HEK293 (cell line): ENCODE measurements at regions not wholly inside any gene's neighbourhood (a gene's known extent, or its start where the extent isn't known, plus 50 kb on each side); places are given as distances from the start of the nearest gene placed in this dataset.
A peak's percentile ranks its signal among the peaks of the same experiment; 100 is the strongest.

ENCODE experiments used
- CTCF ChIA-PET: fragments of 350-600 bp; formaldehyde crosslinking; extraction: SDS; loops from one replicate; lab custom pipeline; 2021; ENCODE audit warnings: antibody characterized with exemption; lab: Yijun Ruan, JAX
- POLR2A ChIA-PET: fragments of 300-600 bp; formaldehyde crosslinking; extraction: SDS; loops from one replicate; lab custom pipeline; 2020; ENCODE audit warnings: antibody characterized with exemption, inconsistent platforms; lab: Yijun Ruan, JAX
- H3K27ac ChIP-seq: fragments of 200-500 bp; sonication (Bioruptor generic); 2 replicates; pipeline ENCODE4 v1.5.1; 2014; ENCODE audit warnings: low read depth, low read length, control low read depth, inconsistent platforms; ENCODE audit errors: extremely low read depth
- H3K36me3 ChIP-seq, 2 experiments: fragments of 200-500 bp in 1 of 2; sonication (Bioruptor generic) in 1 of 2; 1 replicate in 1 of 2; 2 replicates in 1 of 2; pipeline ENCODE4 v1.5.1; 2014 to 2017; ENCODE audit warnings: inconsistent platforms in 2 of 2, low read length in 2 of 2; ENCODE audit not compliant: control insufficient read depth in 2 of 2, insufficient read depth in 1 of 2
- H3K4me1 ChIP-seq: fragments of 200-500 bp; sonication (Bioruptor generic); 2 replicates; pipeline ENCODE4 v1.5.1; 2014; ENCODE audit warnings: mild to moderate bottlenecking, low read length, inconsistent platforms; ENCODE audit not compliant: control insufficient read depth, insufficient read depth
- H3K4me3 ChIP-seq: 2 replicates; pipeline ENCODE4 v1.5.1; 2011; ENCODE audit warnings: low read depth, mild to moderate bottlenecking, control low read depth, low read length, moderate library complexity
- H3K9me3 ChIP-seq: fragments of 200-500 bp; sonication (Bioruptor generic); 2 replicates; pipeline ENCODE4 v1.5.1; 2014; ENCODE audit warnings: low read depth, low read length, inconsistent platforms; ENCODE audit not compliant: control insufficient read depth, insufficient read depth
- FEZF1 ChIP-seq: fragments of 450-650 bp; formaldehyde crosslinking; IDR thresholded peaks from 2 replicates; pipeline ENCODE4 v1.5.1; 2016; ENCODE audit warnings: missing biosample characterization, missing genetic modification characterization
- GLIS2 ChIP-seq: fragments of 450-650 bp; formaldehyde crosslinking; IDR thresholded peaks from 2 replicates; pipeline ENCODE4 v1.5.1; 2016; ENCODE audit warnings: missing biosample characterization, missing genetic modification characterization
- IKZF3 ChIP-seq: fragments of 450-650 bp; IDR thresholded peaks from 2 replicates; pipeline ENCODE4 v1.5.0; 2018; ENCODE audit warnings: missing biosample characterization, mild to moderate bottlenecking, missing genetic modification characterization, moderate library complexity
- KLF7 ChIP-seq: fragments of 450-650 bp; formaldehyde crosslinking; IDR thresholded peaks from 2 replicates; pipeline ENCODE4 v1.5.1; 2016; ENCODE audit warnings: missing biosample characterization, missing genetic modification characterization, borderline replicate concordance
- SETDB1 ChIP-seq: IDR thresholded peaks from one replicate; pipeline ENCODE4 v1.6.1; 2017; ENCODE audit warnings: mild to moderate bottlenecking, low read length, moderate library complexity, mixed read lengths; ENCODE audit not compliant: insufficient read length
- WT1 ChIP-seq: fragments of 450-650 bp; formaldehyde crosslinking; IDR thresholded peaks from 2 replicates; pipeline ENCODE4 v1.5.1; 2016; ENCODE audit warnings: missing biosample characterization, missing genetic modification characterization
- YY2 ChIP-seq: fragments of 450-650 bp; formaldehyde crosslinking; IDR thresholded peaks from 2 replicates; pipeline ENCODE4 v1.5.1; 2016; ENCODE audit warnings: missing biosample characterization, missing genetic modification characterization
- ZEB2 ChIP-seq: fragments of 450-650 bp; formaldehyde crosslinking; IDR thresholded peaks from 2 replicates; pipeline ENCODE4 v1.5.1; 2016; ENCODE audit warnings: missing biosample characterization, missing genetic modification characterization
- ZFP41 ChIP-seq: fragments of 450-650 bp; formaldehyde crosslinking; IDR thresholded peaks from 2 replicates; pipeline ENCODE4 v1.5.1; 2016; ENCODE audit warnings: missing biosample characterization, missing genetic modification characterization, borderline replicate concordance
- ZIC2 ChIP-seq: fragments of 450-650 bp; formaldehyde crosslinking; IDR thresholded peaks from 2 replicates; pipeline ENCODE4 v1.5.1; 2016; ENCODE audit warnings: missing biosample characterization, missing genetic modification characterization
- ZNF146 ChIP-seq: fragments of 450-650 bp; formaldehyde crosslinking; IDR thresholded peaks from 2 replicates; pipeline ENCODE4 v1.5.1; 2016; ENCODE audit warnings: missing biosample characterization, missing genetic modification characterization
- ZNF2 ChIP-seq: fragments of 450-650 bp; formaldehyde crosslinking; IDR thresholded peaks from 2 replicates; pipeline ENCODE4 v1.5.1; 2016; ENCODE audit warnings: missing biosample characterization, missing genetic modification characterization
- ZNF202 ChIP-seq: fragments of 450-650 bp; formaldehyde crosslinking; IDR thresholded peaks from 2 replicates; pipeline ENCODE4 v1.5.1; 2016; ENCODE audit warnings: missing biosample characterization, missing genetic modification characterization, borderline replicate concordance
- ZNF214 ChIP-seq: fragments of 450-650 bp; formaldehyde crosslinking; IDR thresholded peaks from 2 replicates; pipeline ENCODE4 v1.5.1; 2017; ENCODE audit warnings: missing biosample characterization, mild to moderate bottlenecking, missing genetic modification characterization, borderline replicate concordance
- ZNF24 ChIP-seq: fragments of 450-650 bp; formaldehyde crosslinking; IDR thresholded peaks from 2 replicates; pipeline ENCODE4 v1.5.1; 2016; ENCODE audit warnings: missing biosample characterization, missing genetic modification characterization
- ZNF274 ChIP-seq, 2 experiments: fragments of 200-500 bp in 1 of 2; fragments of 450-650 bp in 1 of 2; sonication (Bioruptor generic) in 1 of 2; formaldehyde crosslinking in 1 of 2; IDR thresholded peaks; 2 replicates each; pipeline versions ENCODE4 v1.5.1 to v1.6.1; 2014 to 2016; ENCODE audit warnings: borderline replicate concordance in 1 of 2, inconsistent platforms in 1 of 2, low read length in 1 of 2, missing biosample characterization in 1 of 2, missing genetic modification characterization in 1 of 2
- ZNF354C ChIP-seq: fragments of 450-650 bp; formaldehyde crosslinking; IDR thresholded peaks from 2 replicates; pipeline ENCODE4 v1.5.1; 2016; ENCODE audit warnings: missing biosample characterization, missing genetic modification characterization, low read depth, borderline replicate concordance
- ZNF48 ChIP-seq: fragments of 450-650 bp; formaldehyde crosslinking; IDR thresholded peaks from 2 replicates; pipeline ENCODE4 v1.5.1; 2016; ENCODE audit warnings: missing biosample characterization, missing genetic modification characterization
- ZNF530 ChIP-seq: fragments of 450-650 bp; formaldehyde crosslinking; IDR thresholded peaks from 2 replicates; pipeline ENCODE4 v1.5.1; 2016; ENCODE audit warnings: low read depth, missing biosample characterization, missing genetic modification characterization
- ZNF560 ChIP-seq: fragments of 450-650 bp; formaldehyde crosslinking; IDR thresholded peaks from 2 replicates; pipeline ENCODE4 v1.5.1; 2017; ENCODE audit warnings: missing biosample characterization, missing genetic modification characterization, borderline replicate concordance
- ZNF624 ChIP-seq: fragments of 450-650 bp; formaldehyde crosslinking; IDR thresholded peaks from 2 replicates; pipeline ENCODE4 v1.5.1; 2017; ENCODE audit warnings: missing biosample characterization, missing genetic modification characterization
- ZNF776 ChIP-seq: fragments of 450-650 bp; formaldehyde crosslinking; IDR thresholded peaks from 2 replicates; pipeline ENCODE4 v1.5.0; 2017; ENCODE audit warnings: missing biosample characterization, missing genetic modification characterization, borderline replicate concordance
- ZNF792 ChIP-seq: fragments of 450-650 bp; formaldehyde crosslinking; IDR thresholded peaks from 2 replicates; pipeline ENCODE4 v1.5.1; 2016; ENCODE audit warnings: missing biosample characterization, missing genetic modification characterization
- ZSCAN16 ChIP-seq: fragments of 450-650 bp; formaldehyde crosslinking; IDR thresholded peaks from 2 replicates; pipeline ENCODE4 v1.5.1; 2016; ENCODE audit warnings: missing biosample characterization, missing genetic modification characterization
- TF ChIP-seq, protein P1 (sequence below): fragments of 450-650 bp; formaldehyde crosslinking; IDR thresholded peaks from 2 replicates; pipeline ENCODE4 v1.5.1; 2016; ENCODE audit warnings: missing biosample characterization, missing genetic modification characterization, borderline replicate concordance
- TF ChIP-seq, protein P2 (sequence below): fragments of 450-650 bp; formaldehyde crosslinking; IDR thresholded peaks from 2 replicates; pipeline ENCODE4 v1.5.1; 2016; ENCODE audit warnings: missing biosample characterization, missing genetic modification characterization
- TF ChIP-seq, protein P3 (sequence below): fragments of 450-650 bp; formaldehyde crosslinking; IDR thresholded peaks from 2 replicates; pipeline ENCODE4 v1.5.1; 2016; ENCODE audit warnings: missing biosample characterization, missing genetic modification characterization

DNA sequence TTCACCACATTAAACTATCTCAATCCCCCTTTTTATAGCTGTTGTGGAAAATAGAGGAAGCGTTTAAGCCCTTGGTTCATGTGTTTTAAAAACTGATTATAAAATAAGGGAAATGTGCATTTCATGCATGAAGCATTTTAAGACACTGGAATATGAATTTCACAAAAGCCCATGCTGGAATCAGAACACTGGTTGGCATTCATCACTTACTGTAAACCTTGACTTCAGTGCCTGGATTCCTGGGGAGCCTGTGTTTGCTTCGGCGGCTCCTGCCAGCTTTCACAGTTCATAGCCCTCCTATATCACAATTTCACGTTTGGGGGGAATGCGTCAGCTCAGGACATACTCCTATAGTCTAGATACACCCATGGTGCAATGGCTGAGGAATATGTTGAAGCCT, 336.9 kb downstream of the INSIG2 start (continued):
- TF ChIP-seq ZNF776 (tag by site-specific recombination) (no peak), ZNF146 (tag by site-specific recombination) (no peak)

- Histone ChIP-seq H3K9me3 (no peaks in the 10 kb centered on the region), H3K36me3 (no peaks in the 10 kb centered on the region), H3K27ac (no peak overlapping the region), H3K4me1 (no peaks in the 10 kb centered on the region), H3K4me3 (no peak overlapping the region)
- CTCF ChIA-PET: no interaction called here
- TF ChIP-seq FEZF1 (tag by site-specific recombination) (no peak), ZNF792 (tag by site-specific recombination) (no peak), ZNF48 (no peak), IKZF3 (no peak), GLIS2 (tag by site-specific recombination) (no peak), ZNF530 (tag by site-specific recombination) (no peak), KLF7 (no peak), ZNF354C (tag by site-specific recombination) (no peak), ZNF24 (no peak), ZNF624 (tag by site-specific recombination) (no peak), ZNF214 (tag by site-specific recombination) (no peak), ZEB2 (tag by site-specific recombination) (no peak), YY2 (tag by site-specific recombination) (no peak), ZNF560 (tag by site-specific recombination) (no peak)
- TF ChIP-seq, protein P1, sequence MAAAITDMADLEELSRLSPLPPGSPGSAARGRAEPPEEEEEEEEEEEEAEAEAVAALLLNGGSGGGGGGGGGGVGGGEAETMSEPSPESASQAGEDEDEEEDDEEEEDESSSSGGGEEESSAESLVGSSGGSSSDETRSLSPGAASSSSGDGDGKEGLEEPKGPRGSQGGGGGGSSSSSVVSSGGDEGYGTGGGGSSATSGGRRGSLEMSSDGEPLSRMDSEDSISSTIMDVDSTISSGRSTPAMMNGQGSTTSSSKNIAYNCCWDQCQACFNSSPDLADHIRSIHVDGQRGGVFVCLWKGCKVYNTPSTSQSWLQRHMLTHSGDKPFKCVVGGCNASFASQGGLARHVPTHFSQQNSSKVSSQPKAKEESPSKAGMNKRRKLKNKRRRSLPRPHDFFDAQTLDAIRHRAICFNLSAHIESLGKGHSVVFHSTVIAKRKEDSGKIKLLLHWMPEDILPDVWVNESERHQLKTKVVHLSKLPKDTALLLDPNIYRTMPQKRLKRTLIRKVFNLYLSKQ: no peak
- TF ChIP-seq, protein P2, sequence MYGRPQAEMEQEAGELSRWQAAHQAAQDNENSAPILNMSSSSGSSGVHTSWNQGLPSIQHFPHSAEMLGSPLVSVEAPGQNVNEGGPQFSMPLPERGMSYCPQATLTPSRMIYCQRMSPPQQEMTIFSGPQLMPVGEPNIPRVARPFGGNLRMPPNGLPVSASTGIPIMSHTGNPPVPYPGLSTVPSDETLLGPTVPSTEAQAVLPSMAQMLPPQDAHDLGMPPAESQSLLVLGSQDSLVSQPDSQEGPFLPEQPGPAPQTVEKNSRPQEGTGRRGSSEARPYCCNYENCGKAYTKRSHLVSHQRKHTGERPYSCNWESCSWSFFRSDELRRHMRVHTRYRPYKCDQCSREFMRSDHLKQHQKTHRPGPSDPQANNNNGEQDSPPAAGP: no peak
- POLR2A ChIA-PET: no interaction called here
Measured at GRCh38 chr2:118423776-118424175, 335.5 kb downstream of the INSIG2 start.

DNA sequence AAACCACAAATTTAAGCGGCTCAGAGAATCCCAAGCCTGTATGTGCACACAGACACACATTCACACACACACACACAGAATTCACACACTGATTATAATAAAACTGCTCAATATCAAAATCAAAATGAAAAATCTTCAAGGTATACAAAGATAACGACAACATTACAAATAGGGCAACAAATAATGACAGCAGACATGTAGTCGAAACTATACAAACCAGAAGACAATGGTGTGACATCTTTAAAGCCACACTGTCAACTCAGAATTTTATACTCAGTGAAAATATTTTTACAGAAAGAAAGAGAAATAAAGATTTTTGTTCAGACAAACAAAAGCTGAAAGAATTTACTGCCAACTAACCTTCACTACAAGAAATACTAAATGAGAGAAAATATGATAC, 333.4 kb downstream of the INSIG2 start:
- no peaks in the 10 kb centered on the region for H3K36me3 ChIP-seq
- ChIA-PET CTCF (interaction anchor here (0.7 kb wide), 1 partner anchor 1987 kb away, joined by 3 read pairs; no protein-coding TSS in a partner anchor), POLR2A (no interaction called here)
- H3K9me3 ChIP-seq: no peaks in the 10 kb centered on the region
- no peak overlapping the region for H3K27ac ChIP-seq
- no peak overlapping the region for H3K4me3 ChIP-seq
- TF ChIP-seq SETDB1: peak; percentile 59
- TF ChIP-seq ZFP41 (tag by site-specific recombination): no peak
- no peaks in the 10 kb centered on the region for H3K4me1 ChIP-seq

DNA sequence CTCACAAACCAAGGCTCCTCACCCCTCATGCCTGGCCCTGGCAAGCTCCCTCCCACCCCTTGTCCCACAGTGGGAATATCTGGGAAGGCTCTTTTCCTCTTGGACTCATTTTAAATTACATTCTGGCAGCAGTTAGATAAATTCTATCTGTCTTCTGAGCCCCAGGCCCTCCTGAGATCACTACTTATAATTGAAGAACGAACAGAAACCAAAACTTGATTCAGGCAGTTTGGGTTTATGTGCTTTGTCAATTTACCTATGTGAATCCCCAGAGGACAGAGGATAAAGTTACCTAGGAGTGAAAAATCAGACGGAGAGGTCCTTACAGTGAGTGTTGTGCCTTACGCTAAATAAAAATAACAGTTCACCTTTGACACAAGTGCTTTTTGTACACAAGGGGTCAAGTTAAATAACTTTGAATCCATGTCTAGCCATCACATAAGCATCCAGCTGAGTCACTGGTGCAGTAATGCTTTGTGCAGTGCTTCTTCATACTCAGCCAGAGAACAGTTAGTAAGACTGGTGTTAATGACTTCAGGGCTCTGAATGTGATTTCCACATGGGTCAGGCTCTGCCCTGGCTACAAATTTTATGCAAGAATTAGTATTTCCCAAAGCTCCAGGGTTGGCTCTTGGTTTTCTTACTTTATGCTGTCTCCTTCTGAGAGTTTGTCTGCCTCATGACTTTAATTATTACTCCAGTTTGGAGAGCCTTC, 329.3 kb downstream of the INSIG2 start:
- Histone ChIP-seq H3K36me3 (no peaks in the 10 kb centered on the region), H3K4me3 (no peak overlapping the region), H3K4me1 (no peaks in the 10 kb centered on the region), H3K27ac (no peak overlapping the region), H3K9me3 (no peaks in the 10 kb centered on the region)
- CTCF ChIA-PET: no interaction called here
- POLR2A ChIA-PET: no interaction called here
- TF ChIP-seq, protein P3, sequence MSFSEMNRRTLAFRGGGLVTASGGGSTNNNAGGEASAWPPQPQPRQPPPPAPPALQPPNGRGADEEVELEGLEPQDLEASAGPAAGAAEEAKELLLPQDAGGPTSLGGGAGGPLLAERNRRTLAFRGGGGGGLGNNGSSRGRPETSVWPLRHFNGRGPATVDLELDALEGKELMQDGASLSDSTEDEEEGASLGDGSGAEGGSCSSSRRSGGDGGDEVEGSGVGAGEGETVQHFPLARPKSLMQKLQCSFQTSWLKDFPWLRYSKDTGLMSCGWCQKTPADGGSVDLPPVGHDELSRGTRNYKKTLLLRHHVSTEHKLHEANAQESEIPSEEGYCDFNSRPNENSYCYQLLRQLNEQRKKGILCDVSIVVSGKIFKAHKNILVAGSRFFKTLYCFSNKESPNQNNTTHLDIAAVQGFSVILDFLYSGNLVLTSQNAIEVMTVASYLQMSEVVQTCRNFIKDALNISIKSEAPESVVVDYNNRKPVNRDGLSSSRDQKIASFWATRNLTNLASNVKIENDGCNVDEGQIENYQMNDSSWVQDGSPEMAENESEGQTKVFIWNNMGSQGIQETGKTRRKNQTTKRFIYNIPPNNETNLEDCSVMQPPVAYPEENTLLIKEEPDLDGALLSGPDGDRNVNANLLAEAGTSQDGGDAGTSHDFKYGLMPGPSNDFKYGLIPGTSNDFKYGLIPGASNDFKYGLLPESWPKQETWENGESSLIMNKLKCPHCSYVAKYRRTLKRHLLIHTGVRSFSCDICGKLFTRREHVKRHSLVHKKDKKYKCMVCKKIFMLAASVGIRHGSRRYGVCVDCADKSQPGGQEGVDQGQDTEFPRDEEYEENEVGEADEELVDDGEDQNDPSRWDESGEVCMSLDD: no peak
- TF ChIP-seq ZNF2 (no peak), ZNF202 (tag by site-specific recombination) (no peak), ZNF274 (IDR thresholded peaks at IDR 0.05; ENCODE audit: low read length) (no peak), ZNF274 (tag by site-specific recombination; IDR thresholded peaks at IDR 0.05; ENCODE audit: borderline replicate concordance) (no peak), ZNF624 (tag by site-specific recombination) (no peak), WT1 (tag by site-specific recombination) (no peak), ZIC2 (tag by site-specific recombination) (no peak), ZSCAN16 (tag by site-specific recombination) (no peak)
